IMR-90 (cell line): ENCODE measurements at regions not wholly inside any gene's neighbourhood (a gene's known extent, or its start where the extent isn't known, plus 50 kb on each side); places are given as distances from the start of the nearest gene placed in this dataset.

Experiments
- MAZ ChIP-seq: IDR thresholded peaks from 2 replicates; pipeline ENCODE4 v1.6.1; 2012; ENCODE audit warnings: low read depth, mild to moderate bottlenecking, low read length, improper control_type of control experiment, moderate library complexity, borderline replicate concordance
- POLR2A ChIP-seq: IDR thresholded peaks from 2 replicates; pipeline ENCODE4 v1.6.1; 2012; ENCODE audit warnings: mild to moderate bottlenecking, low read depth, low read length
- RCOR1 ChIP-seq: IDR thresholded peaks from 2 replicates; pipeline ENCODE4 v1.6.1; 2012; ENCODE audit warnings: mild to moderate bottlenecking, low read length, improper control_type of control experiment; ENCODE audit not compliant: insufficient replicate concordance
- SMC3 ChIP-seq: fragments of 150-350 bp; IDR thresholded peaks from 2 replicates; pipeline ENCODE4 v1.6.1; 2016; ENCODE audit warnings: low read depth, mild to moderate bottlenecking, antibody characterized with exemption, low read length, moderate library complexity
- TF ChIP-seq, protein P1 (sequence below): conservative IDR thresholded peaks from 2 replicates; pipeline ENCODE4 v1.5.1; 2012; ENCODE audit warnings: mild to moderate bottlenecking, low read depth, low read length, improper control_type of control experiment
- TF ChIP-seq, protein P2 (sequence below): fragments of 150-350 bp; IDR thresholded peaks from 2 replicates; pipeline ENCODE4 v1.6.1; 2017; ENCODE audit warnings: mild to moderate bottlenecking, antibody characterized with exemption, low read length, low read depth

DNA sequence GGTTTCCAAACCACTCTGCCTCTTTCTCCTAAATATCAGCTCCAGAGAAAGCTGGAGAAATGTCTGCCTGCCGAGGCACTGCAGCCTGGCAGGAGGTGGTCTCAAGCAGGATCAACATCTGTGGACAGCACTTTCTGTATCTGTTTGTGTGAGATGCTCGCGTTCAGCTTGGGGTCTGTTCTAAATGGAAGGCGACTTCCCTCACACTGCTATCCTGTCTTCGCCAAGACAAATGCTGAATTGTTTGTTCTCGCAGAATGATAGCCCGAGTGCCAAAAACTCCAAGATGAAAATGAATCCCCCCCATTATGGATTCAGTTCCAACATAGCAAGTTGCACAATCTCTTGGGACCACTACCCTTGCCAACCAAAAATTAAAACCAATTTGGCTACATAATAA lies 72.2 kb upstream of the PALS2 start:
- TF ChIP-seq, protein P1, sequence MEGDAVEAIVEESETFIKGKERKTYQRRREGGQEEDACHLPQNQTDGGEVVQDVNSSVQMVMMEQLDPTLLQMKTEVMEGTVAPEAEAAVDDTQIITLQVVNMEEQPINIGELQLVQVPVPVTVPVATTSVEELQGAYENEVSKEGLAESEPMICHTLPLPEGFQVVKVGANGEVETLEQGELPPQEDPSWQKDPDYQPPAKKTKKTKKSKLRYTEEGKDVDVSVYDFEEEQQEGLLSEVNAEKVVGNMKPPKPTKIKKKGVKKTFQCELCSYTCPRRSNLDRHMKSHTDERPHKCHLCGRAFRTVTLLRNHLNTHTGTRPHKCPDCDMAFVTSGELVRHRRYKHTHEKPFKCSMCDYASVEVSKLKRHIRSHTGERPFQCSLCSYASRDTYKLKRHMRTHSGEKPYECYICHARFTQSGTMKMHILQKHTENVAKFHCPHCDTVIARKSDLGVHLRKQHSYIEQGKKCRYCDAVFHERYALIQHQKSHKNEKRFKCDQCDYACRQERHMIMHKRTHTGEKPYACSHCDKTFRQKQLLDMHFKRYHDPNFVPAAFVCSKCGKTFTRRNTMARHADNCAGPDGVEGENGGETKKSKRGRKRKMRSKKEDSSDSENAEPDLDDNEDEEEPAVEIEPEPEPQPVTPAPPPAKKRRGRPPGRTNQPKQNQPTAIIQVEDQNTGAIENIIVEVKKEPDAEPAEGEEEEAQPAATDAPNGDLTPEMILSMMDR: no peak
- TF ChIP-seq SMC3: no peak
- TF ChIP-seq POLR2A: no peak
- TF ChIP-seq, protein P2, sequence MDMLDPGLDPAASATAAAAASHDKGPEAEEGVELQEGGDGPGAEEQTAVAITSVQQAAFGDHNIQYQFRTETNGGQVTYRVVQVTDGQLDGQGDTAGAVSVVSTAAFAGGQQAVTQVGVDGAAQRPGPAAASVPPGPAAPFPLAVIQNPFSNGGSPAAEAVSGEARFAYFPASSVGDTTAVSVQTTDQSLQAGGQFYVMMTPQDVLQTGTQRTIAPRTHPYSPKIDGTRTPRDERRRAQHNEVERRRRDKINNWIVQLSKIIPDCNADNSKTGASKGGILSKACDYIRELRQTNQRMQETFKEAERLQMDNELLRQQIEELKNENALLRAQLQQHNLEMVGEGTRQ: no peak
- TF ChIP-seq RCOR1: no peak
- TF ChIP-seq MAZ: no peak
